ENCODE measurements at regions not wholly inside any gene's neighbourhood (a gene's known extent, or its start where the extent isn't known, plus 50 kb on each side); places are given as distances from the start of the nearest gene placed in this dataset.

- DNase-seq (ENCODE audit: low read depth), result no peak
Measured at GRCh38 chr7:108697254-108697653, 127.6 kb downstream of the DNAJB9 start.

- no peak for DNase-seq (ENCODE audit: low read depth)
Measured at GRCh38 chr7:108711611-108712010, 141.9 kb downstream of the DNAJB9 start.

GRCh38 chr7:108716783-108717182 is 147.1 kb downstream of the DNAJB9 start:
- peak; percentile 42 for DNase-seq (ENCODE audit: low read depth)

- DNase-seq (ENCODE audit: low read depth), result no peak
Measured at GRCh38 chr7:108717781-108718180, 148.1 kb downstream of the DNAJB9 start.

GRCh38 chr7:108719631-108720030 is 150.0 kb downstream of the DNAJB9 start:
- no peak for DNase-seq (ENCODE audit: low read depth)

- no peak for DNase-seq (ENCODE audit: low read depth)
Measured at GRCh38 chr7:108722561-108722960, 152.9 kb downstream of the DNAJB9 start.

- no peak for DNase-seq (ENCODE audit: low read depth)
Measured at GRCh38 chr7:108723381-108723814, 153.7 kb downstream of the DNAJB9 start.

GRCh38 chr7:108724251-108725100 is 154.8 kb downstream of the DNAJB9 start:
- no peak for DNase-seq (ENCODE audit: low read depth)

GRCh38 chr7:108735814-108736213 is 166.1 kb downstream of the DNAJB9 start:
- DNase-seq (ENCODE audit: low read depth), result no peak

- no peak for DNase-seq (ENCODE audit: low read depth)
Measured at GRCh38 chr7:108736221-108736891, 166.7 kb downstream of the DNAJB9 start.

GRCh38 chr7:108770981-108771745 is 201.5 kb downstream of the DNAJB9 start:
- DNase-seq (ENCODE audit: low read depth), result no peak

- DNase-seq (ENCODE audit: low read depth), result no peak
Measured at GRCh38 chr7:108771853-108772252, 202.2 kb downstream of the DNAJB9 start.

- DNase-seq (ENCODE audit: low read depth), result no peak
Measured at GRCh38 chr7:108777966-108778365, 208.3 kb downstream of the DNAJB9 start.

- no peak for DNase-seq (ENCODE audit: low read depth)
Measured at GRCh38 chr7:108789451-108789850, 219.8 kb downstream of the DNAJB9 start.

GRCh38 chr7:108794466-108794865 is 224.8 kb downstream of the DNAJB9 start:
- no peak for DNase-seq (ENCODE audit: low read depth)

- DNase-seq (ENCODE audit: low read depth), result no peak
Measured at GRCh38 chr7:108802650-108803049, 233.0 kb downstream of the DNAJB9 start.

- DNase-seq (ENCODE audit: low read depth), result no peak
Measured at GRCh38 chr7:108805808-108806397, 236.2 kb downstream of the DNAJB9 start.

- no peak for DNase-seq (ENCODE audit: low read depth)
Measured at GRCh38 chr7:108808549-108809266, 239.0 kb downstream of the DNAJB9 start.

- no peak for DNase-seq (ENCODE audit: low read depth)
Measured at GRCh38 chr7:108809356-108809755, 239.7 kb downstream of the DNAJB9 start.

- DNase-seq (ENCODE audit: low read depth), result no peak
Measured at GRCh38 chr7:108810756-108811385, 241.2 kb downstream of the DNAJB9 start.
